WTC11 (cell line): ENCODE measurements at regions not wholly inside any gene's neighbourhood (a gene's known extent, or its start where the extent isn't known, plus 50 kb on each side); places are given as distances from the start of the nearest gene placed in this dataset.
"Not testable (repeated sequence)": the region's sequence is repeated elsewhere in the genome, so short reads cannot be mapped to it uniquely, and the experiment has no call there.

Experiments used
- ATAC-seq: fragments of 200-7000 bp; cut with Tn5 transposase; 2 replicates; pipeline ENCODE4 v1.10.0; 2021; ENCODE audit warnings: mild to moderate bottlenecking, moderate library complexity
- CTCF ChIA-PET: fragments of 300-600 bp; sonication (Branson Sonifier 250); formaldehyde crosslinking; loops from one replicate; lab custom pipeline; 2021; ENCODE audit warnings: antibody characterized with exemption; lab: Charles Lee
- POLR2A ChIA-PET: fragments of 350-600 bp; sonication (Branson Sonifier 250); formaldehyde crosslinking; loops from one replicate; lab custom pipeline; 2021; ENCODE audit warnings: antibody characterized with exemption; lab: Charles Lee
- DNase-seq: peaks from one replicate; pipeline ENCODE4 v3.0.0; 2021; ENCODE audit warnings: low spot score
- H3K27ac Mint-ChIP-seq: 2 replicates; pipeline ENCODE4 v1.8.0; 2021; ENCODE audit warnings: mixed read lengths
- H3K27me3 Mint-ChIP-seq: 2 replicates; pipeline ENCODE4 v1.8.0; 2021; ENCODE audit warnings: low read depth, mild to moderate bottlenecking, moderate library complexity, mixed read lengths
- H3K36me3 Mint-ChIP-seq: 2 replicates; pipeline ENCODE4 v1.8.0; 2021; ENCODE audit warnings: mixed read lengths
- H3K4me1 Mint-ChIP-seq: 2 replicates; pipeline ENCODE4 v1.8.0; 2022; ENCODE audit warnings: mixed read lengths
- H3K4me3 Mint-ChIP-seq: 2 replicates; pipeline ENCODE4 v1.8.0; 2021; ENCODE audit warnings: mild to moderate bottlenecking, moderate library complexity, mixed read lengths
- H3K9me3 Mint-ChIP-seq: 2 replicates; pipeline ENCODE4 v1.8.0; 2021; ENCODE audit warnings: mixed read lengths
- CBFB ChIP-seq: sonication (generic); formaldehyde crosslinking; IDR thresholded peaks from 2 replicates; pipeline ENCODE4 v1.8.1; 2022; ENCODE audit warnings: mild to moderate bottlenecking, low read depth, missing genetic modification reagents
- ESRRA ChIP-seq: sonication (generic); formaldehyde crosslinking; IDR thresholded peaks from 2 replicates; pipeline ENCODE4 v1.8.1; 2022; ENCODE audit warnings: mild to moderate bottlenecking, missing genetic modification reagents, borderline replicate concordance
- ETV6 ChIP-seq: sonication (generic); formaldehyde crosslinking; IDR thresholded peaks from 2 replicates; pipeline ENCODE4 v1.8.1; 2022; ENCODE audit warnings: mild to moderate bottlenecking, missing genetic modification reagents
- FOXP1 ChIP-seq: sonication (generic); formaldehyde crosslinking; IDR thresholded peaks from 2 replicates; pipeline ENCODE4 v1.8.0; 2022; ENCODE audit warnings: missing genetic modification reagents, mild to moderate bottlenecking, moderate library complexity, borderline replicate concordance
- GABPB1 ChIP-seq: sonication (generic); formaldehyde crosslinking; IDR thresholded peaks from 2 replicates; pipeline ENCODE4 v1.8.1; 2023; ENCODE audit warnings: mild to moderate bottlenecking, missing genetic modification reagents
- KAT7 ChIP-seq: sonication (generic); formaldehyde crosslinking; IDR thresholded peaks from 2 replicates; pipeline ENCODE4 v1.8.1; 2023; ENCODE audit warnings: missing genetic modification reagents, mild to moderate bottlenecking, borderline replicate concordance
- MYBL2 ChIP-seq: sonication (generic); formaldehyde crosslinking; IDR thresholded peaks from 2 replicates; pipeline ENCODE4 v1.8.1; 2023; ENCODE audit warnings: mild to moderate bottlenecking, moderate library complexity, missing genetic modification reagents
- NR1H2 ChIP-seq: sonication (generic); formaldehyde crosslinking; IDR thresholded peaks from 2 replicates; pipeline ENCODE4 v1.9.0; 2021; ENCODE audit warnings: mild to moderate bottlenecking, moderate library complexity, missing genetic modification reagents
- RORB ChIP-seq: fragments of 250-450 bp; sonication (Bioruptor Pico); IDR thresholded peaks from 2 replicates; pipeline ENCODE4 v1.9.0; 2021; ENCODE audit warnings: mild to moderate bottlenecking
- SMAD3 ChIP-seq: sonication (generic); formaldehyde crosslinking; IDR thresholded peaks from 2 replicates; pipeline ENCODE4 v1.8.0; 2022; ENCODE audit warnings: missing genetic modification reagents, mild to moderate bottlenecking, borderline replicate concordance
- SMAD4 ChIP-seq: sonication (generic); formaldehyde crosslinking; IDR thresholded peaks from 2 replicates; pipeline ENCODE4 v1.8.0; 2022; ENCODE audit warnings: mild to moderate bottlenecking, missing genetic modification reagents
- SP1 ChIP-seq: sonication (generic); formaldehyde crosslinking; conservative IDR thresholded peaks from 2 replicates; pipeline ENCODE4 v1.8.1; 2022; ENCODE audit warnings: missing genetic modification reagents
- TEAD1 ChIP-seq: sonication (generic); formaldehyde crosslinking; IDR thresholded peaks from 2 replicates; pipeline ENCODE4 v1.8.0; 2022; ENCODE audit warnings: mild to moderate bottlenecking, missing genetic modification reagents
- TEAD4 ChIP-seq: sonication (generic); formaldehyde crosslinking; IDR thresholded peaks from 2 replicates; pipeline ENCODE4 v1.8.0; 2022; ENCODE audit warnings: mild to moderate bottlenecking, missing genetic modification reagents
- ZNF138 ChIP-seq: sonication (generic); formaldehyde crosslinking; conservative IDR thresholded peaks from 2 replicates; pipeline ENCODE4 v1.8.1; 2022; ENCODE audit warnings: mild to moderate bottlenecking, moderate library complexity, missing genetic modification reagents
- ZNF416 ChIP-seq: fragments of 250-450 bp; sonication (Bioruptor Pico); IDR thresholded peaks from 2 replicates; pipeline ENCODE4 v1.9.0; 2021; ENCODE audit warnings: mild to moderate bottlenecking, inconsistent platforms
- TF ChIP-seq, protein P1 (sequence below): sonication (generic); formaldehyde crosslinking; IDR thresholded peaks from 2 replicates; pipeline ENCODE4 v1.8.0; 2023; ENCODE audit warnings: missing genetic modification reagents
- TF ChIP-seq, protein P2 (sequence below): fragments of 250-450 bp; sonication (Bioruptor Pico); IDR thresholded peaks from 2 replicates; pipeline ENCODE4 v1.9.0; 2021; ENCODE audit warnings: moderate library complexity, mild to moderate bottlenecking, inconsistent platforms, borderline replicate concordance
- TF ChIP-seq, protein P3 (sequence below): sonication (generic); formaldehyde crosslinking; IDR thresholded peaks from 2 replicates; pipeline ENCODE4 v1.8.0; 2022; ENCODE audit warnings: mild to moderate bottlenecking, missing genetic modification reagents
- TF ChIP-seq, protein P4 (sequence below): fragments of 250-450 bp; sonication (Bioruptor Pico); IDR thresholded peaks from 2 replicates; pipeline ENCODE4 v1.9.0; 2021; ENCODE audit warnings: mild to moderate bottlenecking
- TF ChIP-seq, protein P5 (sequence below): fragments of 250-450 bp; sonication (Bioruptor Pico); conservative IDR thresholded peaks from 2 replicates; pipeline ENCODE4 v1.9.0; 2021; ENCODE audit warnings: mild to moderate bottlenecking

DNA sequence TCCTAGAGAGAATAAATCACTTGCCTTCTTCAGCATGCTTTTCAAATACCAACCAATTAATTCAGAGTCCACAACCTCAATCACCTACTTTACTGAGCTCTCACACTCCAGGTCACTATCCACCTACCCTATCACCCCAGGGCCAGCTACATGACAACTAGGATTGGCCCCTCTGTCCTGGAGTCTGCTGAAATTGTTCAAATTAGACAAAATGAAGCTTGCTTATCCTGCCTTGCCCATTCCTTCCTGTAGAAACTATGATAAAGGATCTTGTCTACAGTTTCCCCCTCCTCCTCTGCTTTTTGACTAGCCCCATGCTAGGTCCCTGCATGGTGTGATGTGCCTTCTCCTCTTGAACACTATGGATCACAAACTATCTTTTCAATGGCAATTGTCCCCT is 94.5 kb downstream of the JRKL start:
- ChIA-PET CTCF (interaction anchor here (1.8 kb wide), 1 partner anchor 20 kb away, joined by 9 read pairs; no protein-coding TSS in a partner anchor), POLR2A (no interaction called here)
- DNase-seq, result no peak
- H3K36me3 Mint-ChIP-seq, result peaks cover 8% of the 10 kb centered on the region
- no peak for ATAC-seq
- no peak overlapping the region for H3K4me3 Mint-ChIP-seq
- H3K27ac Mint-ChIP-seq, result no peak overlapping the region
- H3K27me3 Mint-ChIP-seq, result peaks cover 14% of the 10 kb centered on the region
- TF ChIP-seq ESRRA (CRISPR knock-in tag) (no peak), CBFB (CRISPR knock-in tag) (no peak), FOXP1 (CRISPR knock-in tag) (no peak), MYBL2 (CRISPR knock-in tag) (no peak)
- TF ChIP-seq, protein P1, sequence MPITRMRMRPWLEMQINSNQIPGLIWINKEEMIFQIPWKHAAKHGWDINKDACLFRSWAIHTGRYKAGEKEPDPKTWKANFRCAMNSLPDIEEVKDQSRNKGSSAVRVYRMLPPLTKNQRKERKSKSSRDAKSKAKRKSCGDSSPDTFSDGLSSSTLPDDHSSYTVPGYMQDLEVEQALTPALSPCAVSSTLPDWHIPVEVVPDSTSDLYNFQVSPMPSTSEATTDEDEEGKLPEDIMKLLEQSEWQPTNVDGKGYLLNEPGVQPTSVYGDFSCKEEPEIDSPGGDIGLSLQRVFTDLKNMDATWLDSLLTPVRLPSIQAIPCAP (CRISPR knock-in tag), result no peak
- H3K9me3 Mint-ChIP-seq, result peaks cover 11% of the 10 kb centered on the region
- H3K4me1 Mint-ChIP-seq, result peaks cover 8% of the 10 kb centered on the region

DNA sequence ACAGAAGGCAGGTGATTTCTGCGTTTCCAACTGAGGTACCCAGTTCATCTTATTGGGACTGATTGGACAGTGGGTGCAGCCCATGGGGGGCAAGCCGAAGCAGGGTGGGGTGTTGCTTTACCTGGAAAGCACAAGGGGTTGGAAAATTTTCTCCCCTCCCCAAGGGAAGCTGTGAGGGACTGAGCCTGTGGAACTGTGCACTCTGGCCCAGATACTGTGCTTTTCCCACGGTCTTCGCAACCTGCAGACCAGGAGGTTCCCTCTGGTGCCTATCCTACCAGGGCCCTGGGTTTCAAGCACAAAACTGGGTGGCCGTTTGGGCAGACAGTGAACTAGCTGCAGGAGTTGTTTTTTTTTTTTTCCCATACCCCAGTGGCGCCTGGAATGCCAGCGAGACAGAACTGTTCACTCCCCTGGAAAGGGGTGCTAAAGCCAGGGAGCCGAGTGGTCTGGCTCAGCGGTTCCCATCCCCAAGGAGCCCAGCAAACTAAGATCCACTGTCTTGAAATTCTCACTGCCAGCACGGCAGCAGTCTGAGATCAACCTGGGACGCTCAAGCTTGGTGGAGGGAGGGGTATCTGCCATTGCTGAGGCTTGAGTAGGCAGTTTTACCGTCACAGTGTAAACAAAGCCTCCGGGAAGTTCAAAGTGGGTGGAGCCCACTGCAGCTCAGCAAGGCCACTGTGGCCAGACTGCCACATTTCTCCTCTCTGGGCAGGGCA is 97.2 kb downstream of the JRKL start:
- ATAC-seq, result peak; percentile 72
- peaks cover 11% of the 10 kb centered on the region for H3K9me3 Mint-ChIP-seq
- peaks cover 8% of the 10 kb centered on the region for H3K4me1 Mint-ChIP-seq
- H3K27me3 Mint-ChIP-seq, result peaks cover 14% of the 10 kb centered on the region
- ChIA-PET CTCF (interaction anchor here (1.0 to 1.2 kb wide), 3 partner anchors 15 to 24 kb away, joined by 4 to 6 read pairs (median 4); no protein-coding TSS in a partner anchor), POLR2A (no interaction called here)
- H3K27ac Mint-ChIP-seq, result no peak overlapping the region
- TF ChIP-seq ZNF416 (CRISPR knock-in tag), result no peak
- no peak for TF ChIP-seq SMAD4 (CRISPR knock-in tag)
- TF ChIP-seq KAT7, result no peak
- no peak for TF ChIP-seq TEAD4 (CRISPR knock-in tag)
- no peak for TF ChIP-seq SP1 (CRISPR knock-in tag)
- TF ChIP-seq, protein P1 (CRISPR knock-in tag), result no peak
- TF ChIP-seq, protein P2, sequence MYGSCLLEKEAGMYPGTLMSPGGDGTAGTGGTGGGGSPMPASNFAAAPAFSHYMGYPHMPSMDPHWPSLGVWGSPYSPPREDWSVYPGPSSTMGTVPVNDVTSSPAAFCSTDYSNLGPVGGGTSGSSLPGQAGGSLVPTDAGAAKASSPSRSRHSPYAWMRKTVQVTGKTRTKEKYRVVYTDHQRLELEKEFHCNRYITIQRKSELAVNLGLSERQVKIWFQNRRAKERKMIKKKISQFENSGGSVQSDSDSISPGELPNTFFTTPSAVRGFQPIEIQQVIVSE, result no peak
- TF ChIP-seq CBFB (CRISPR knock-in tag), result no peak
- TF ChIP-seq, protein P3, sequence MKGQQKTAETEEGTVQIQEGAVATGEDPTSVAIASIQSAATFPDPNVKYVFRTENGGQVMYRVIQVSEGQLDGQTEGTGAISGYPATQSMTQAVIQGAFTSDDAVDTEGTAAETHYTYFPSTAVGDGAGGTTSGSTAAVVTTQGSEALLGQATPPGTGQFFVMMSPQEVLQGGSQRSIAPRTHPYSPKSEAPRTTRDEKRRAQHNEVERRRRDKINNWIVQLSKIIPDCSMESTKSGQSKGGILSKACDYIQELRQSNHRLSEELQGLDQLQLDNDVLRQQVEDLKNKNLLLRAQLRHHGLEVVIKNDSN, result no peak
- no peak for TF ChIP-seq SMAD3
- TF ChIP-seq ETV6 (CRISPR knock-in tag), result no peak
- TF ChIP-seq NR1H2 (CRISPR knock-in tag), result no peak
- no peak for TF ChIP-seq RORB (CRISPR knock-in tag)
- TF ChIP-seq GABPB1 (CRISPR knock-in tag), result no peak
- TF ChIP-seq, protein P4, sequence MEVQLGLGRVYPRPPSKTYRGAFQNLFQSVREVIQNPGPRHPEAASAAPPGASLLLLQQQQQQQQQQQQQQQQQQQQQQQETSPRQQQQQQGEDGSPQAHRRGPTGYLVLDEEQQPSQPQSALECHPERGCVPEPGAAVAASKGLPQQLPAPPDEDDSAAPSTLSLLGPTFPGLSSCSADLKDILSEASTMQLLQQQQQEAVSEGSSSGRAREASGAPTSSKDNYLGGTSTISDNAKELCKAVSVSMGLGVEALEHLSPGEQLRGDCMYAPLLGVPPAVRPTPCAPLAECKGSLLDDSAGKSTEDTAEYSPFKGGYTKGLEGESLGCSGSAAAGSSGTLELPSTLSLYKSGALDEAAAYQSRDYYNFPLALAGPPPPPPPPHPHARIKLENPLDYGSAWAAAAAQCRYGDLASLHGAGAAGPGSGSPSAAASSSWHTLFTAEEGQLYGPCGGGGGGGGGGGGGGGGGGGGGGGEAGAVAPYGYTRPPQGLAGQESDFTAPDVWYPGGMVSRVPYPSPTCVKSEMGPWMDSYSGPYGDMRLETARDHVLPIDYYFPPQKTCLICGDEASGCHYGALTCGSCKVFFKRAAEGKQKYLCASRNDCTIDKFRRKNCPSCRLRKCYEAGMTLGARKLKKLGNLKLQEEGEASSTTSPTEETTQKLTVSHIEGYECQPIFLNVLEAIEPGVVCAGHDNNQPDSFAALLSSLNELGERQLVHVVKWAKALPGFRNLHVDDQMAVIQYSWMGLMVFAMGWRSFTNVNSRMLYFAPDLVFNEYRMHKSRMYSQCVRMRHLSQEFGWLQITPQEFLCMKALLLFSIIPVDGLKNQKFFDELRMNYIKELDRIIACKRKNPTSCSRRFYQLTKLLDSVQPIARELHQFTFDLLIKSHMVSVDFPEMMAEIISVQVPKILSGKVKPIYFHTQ (CRISPR knock-in tag), result no peak
- TF ChIP-seq TEAD1 (CRISPR knock-in tag), result no peak
- TF ChIP-seq ZNF138, result no peak
- TF ChIP-seq, protein P5, sequence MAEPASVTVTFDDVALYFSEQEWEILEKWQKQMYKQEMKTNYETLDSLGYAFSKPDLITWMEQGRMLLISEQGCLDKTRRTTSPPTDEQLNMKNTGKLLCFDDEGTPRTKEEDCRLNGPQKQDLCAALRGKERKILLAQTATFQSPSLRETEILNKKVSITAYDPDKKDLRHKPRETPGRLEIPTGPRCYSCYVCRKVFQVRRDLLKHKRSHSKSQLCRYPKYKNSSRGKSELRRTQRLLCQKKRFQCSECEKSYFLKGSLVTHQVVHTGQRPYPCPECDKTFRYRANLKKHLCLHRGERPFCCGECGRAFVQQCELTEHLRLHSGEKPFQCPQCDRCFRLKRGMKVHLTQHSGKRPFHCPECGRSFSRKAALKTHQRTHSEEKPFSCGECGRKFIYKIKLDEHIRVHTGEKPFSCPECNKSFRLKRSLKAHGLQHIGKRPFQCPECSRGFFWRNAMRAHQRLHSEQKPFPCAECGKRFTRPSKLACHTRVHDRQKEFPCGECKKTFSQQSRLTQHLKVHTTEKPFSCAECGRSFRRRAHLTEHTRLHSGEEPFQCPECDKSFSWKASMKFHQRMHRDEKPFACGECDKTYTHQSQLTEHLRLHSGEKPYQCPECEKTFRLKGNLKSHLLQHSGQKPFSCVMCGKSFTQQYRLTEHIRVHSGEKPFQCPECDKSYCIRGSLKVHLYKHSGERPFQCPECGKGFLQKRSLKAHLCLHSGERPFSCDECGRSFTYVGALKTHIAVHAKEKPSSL (CRISPR knock-in tag), result no peak
- H3K36me3 Mint-ChIP-seq, result peaks cover 8% of the 10 kb centered on the region
- no peak for DNase-seq
- no peak overlapping the region for H3K4me3 Mint-ChIP-seq

DNA sequence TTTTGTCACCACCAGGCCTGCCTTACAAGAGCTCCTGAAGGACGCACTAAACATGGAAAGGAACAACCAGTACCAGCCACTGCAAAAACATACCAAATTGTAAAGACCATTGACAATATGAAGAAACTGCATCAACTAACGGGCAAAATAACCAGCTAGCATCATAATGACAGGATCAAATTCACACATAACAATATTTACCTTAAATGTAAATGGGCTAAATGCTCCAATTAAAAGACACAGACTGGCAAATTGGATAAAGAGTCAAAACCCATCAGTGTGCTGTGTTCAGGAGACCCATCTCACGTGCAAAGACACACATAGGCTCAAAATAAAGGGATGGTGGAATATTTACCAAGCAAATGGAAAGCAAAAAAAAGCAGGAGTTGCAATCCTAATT is 99.1 kb downstream of the JRKL start:
- Mint-ChIP-seq H3K27me3 (peaks cover 14% of the 10 kb centered on the region), H3K9me3 (peaks cover 11% of the 10 kb centered on the region)
- H3K4me1 Mint-ChIP-seq, POLR2A ChIA-PET, DNase-seq, H3K27ac Mint-ChIP-seq, CTCF ChIA-PET, ATAC-seq, H3K36me3 Mint-ChIP-seq, H3K4me3 Mint-ChIP-seq: not testable (repeated sequence)
